SK-N-MC (cell line): ENCODE measurements at regions not wholly inside any gene's neighbourhood (a gene's known extent, or its start where the extent isn't known, plus 50 kb on each side); places are given as distances from the start of the nearest gene placed in this dataset.

Experiments
- DNase-seq: peaks from one replicate; pipeline ENCODE4 v3.0.0-alpha.2; 2011; ENCODE audit warnings: low read depth, low spot score
- H3K27ac ChIP-seq: fragments of 200-600 bp; sonication (generic); 2 replicates; pipeline ENCODE4 v1.5.1; 2016; ENCODE audit warnings: mixed run types
- H3K36me3 ChIP-seq: fragments of 200-600 bp; sonication (generic); 2 replicates; pipeline ENCODE4 v1.6.1; 2017; ENCODE audit warnings: antibody characterized with exemption, low read length, mixed read lengths; ENCODE audit not compliant: insufficient read depth
- H3K4me3 ChIP-seq: fragments of 200-600 bp; sonication (generic); 2 replicates; pipeline ENCODE4 v1.5.1; 2016
- H3K9ac ChIP-seq: fragments of 200-600 bp; sonication (generic); 2 replicates; pipeline ENCODE4 v1.8.0; 2017; ENCODE audit warnings: mixed run types, mixed read lengths; ENCODE audit not compliant: insufficient read length
- H3K9me3 ChIP-seq: fragments of 200-600 bp; sonication (generic); 2 replicates; pipeline ENCODE4 v1.6.1; 2017; ENCODE audit warnings: low read depth, mild to moderate bottlenecking, antibody characterized with exemption, low read length, moderate library complexity, mixed read lengths
- EZH2 ChIP-seq: fragments of 200-600 bp; sonication (generic); IDR thresholded peaks from one replicate; pipeline ENCODE4 v1.6.1; 2017; ENCODE audit warnings: antibody characterized with exemption
- FOXP2 ChIP-seq: optimal IDR thresholded peaks from 2 replicates; pipeline ENCODE3; 2011; ENCODE audit warnings: mild to moderate bottlenecking, moderate library complexity; ENCODE audit not compliant: insufficient read depth; ENCODE audit errors: extremely low read length, control extremely low read depth
- POLR2AphosphoS5 ChIP-seq: IDR thresholded peaks from 2 replicates; pipeline ENCODE4 v1.6.1; 2012; ENCODE audit warnings: mild to moderate bottlenecking, low read depth, low read length, borderline replicate concordance

GRCh38 chr10:2053805-2054204, 316.5 kb upstream of the ADARB2 start:
- Histone ChIP-seq H3K27ac (no peak overlapping the region), H3K4me3 (no peak overlapping the region), H3K9me3 (no peaks in the 10 kb centered on the region), H3K36me3 (no peaks in the 10 kb centered on the region), H3K9ac (no peak overlapping the region)
- DNase-seq = no peak
- TF ChIP-seq EZH2 = no peak
- no peak for TF ChIP-seq FOXP2
- TF ChIP-seq POLR2AphosphoS5 = no peak

- Histone ChIP-seq H3K27ac (no peak overlapping the region), H3K9me3 (no peaks in the 10 kb centered on the region), H3K4me3 (no peak overlapping the region), H3K36me3 (no peaks in the 10 kb centered on the region), H3K9ac (no peak overlapping the region)
- TF ChIP-seq EZH2 (no peak), POLR2AphosphoS5 (no peak), FOXP2 (no peak)
- no peak for DNase-seq
These were observed 313.8 kb upstream of the ADARB2 start for GRCh38 chr10:2051108-2051507.

- no peak for DNase-seq
- H3K27ac ChIP-seq = no peak overlapping the region
- H3K9me3 ChIP-seq = no peaks in the 10 kb centered on the region
- H3K4me3 ChIP-seq = no peak overlapping the region
- TF ChIP-seq FOXP2 (no peak), EZH2 (no peak), POLR2AphosphoS5 (no peak)
- H3K36me3 ChIP-seq = no peaks in the 10 kb centered on the region
- no peak overlapping the region for H3K9ac ChIP-seq
These were observed 312.2 kb upstream of the ADARB2 start for GRCh38 chr10:2049560-2049959.

- Histone ChIP-seq H3K27ac (no peak overlapping the region), H3K9ac (no peak overlapping the region), H3K9me3 (no peaks in the 10 kb centered on the region), H3K4me3 (no peak overlapping the region), H3K36me3 (no peaks in the 10 kb centered on the region)
- DNase-seq = no peak
- TF ChIP-seq FOXP2 = no peak
- no peak for TF ChIP-seq EZH2
- no peak for TF ChIP-seq POLR2AphosphoS5
These were observed 311.1 kb upstream of the ADARB2 start for GRCh38 chr10:2048337-2048973.

- TF ChIP-seq EZH2 (no peak), FOXP2 (no peak), POLR2AphosphoS5 (no peak)
- H3K27ac ChIP-seq = no peak overlapping the region
- H3K9me3 ChIP-seq = no peaks in the 10 kb centered on the region
- H3K4me3 ChIP-seq = no peak overlapping the region
- DNase-seq = no peak
- no peak overlapping the region for H3K9ac ChIP-seq
- H3K36me3 ChIP-seq = no peaks in the 10 kb centered on the region
These were observed 310.4 kb upstream of the ADARB2 start for GRCh38 chr10:2047679-2048078.

- no peak for DNase-seq
- H3K4me3 ChIP-seq = no peak overlapping the region
- H3K9me3 ChIP-seq = no peaks in the 10 kb centered on the region
- no peaks in the 10 kb centered on the region for H3K36me3 ChIP-seq
- H3K27ac ChIP-seq = no peak overlapping the region
- no peak overlapping the region for H3K9ac ChIP-seq
- no peak for TF ChIP-seq FOXP2
- no peak for TF ChIP-seq POLR2AphosphoS5
- no peak for TF ChIP-seq EZH2
These were observed 306.1 kb upstream of the ADARB2 start for GRCh38 chr10:2043379-2043778.

GRCh38 chr10:2038036-2038435, 300.7 kb upstream of the ADARB2 start:
- Histone ChIP-seq H3K27ac (peak overlapping the region; percentile 77; the same call in 1 of the 2 replicates), H3K9me3 (no peaks in the 10 kb centered on the region), H3K36me3 (no peaks in the 10 kb centered on the region), H3K9ac (no peak overlapping the region), H3K4me3 (no peak overlapping the region)
- DNase-seq = peak; percentile 69
- TF ChIP-seq POLR2AphosphoS5 (no peak), FOXP2 (no peak), EZH2 (no peak)

GRCh38 chr10:2037246-2037645, 299.9 kb upstream of the ADARB2 start:
- H3K36me3 ChIP-seq = no peaks in the 10 kb centered on the region
- TF ChIP-seq EZH2 (no peak), POLR2AphosphoS5 (no peak), FOXP2 (no peak)
- H3K27ac ChIP-seq = no peak overlapping the region
- no peak overlapping the region for H3K4me3 ChIP-seq
- no peak for DNase-seq
- H3K9me3 ChIP-seq = no peaks in the 10 kb centered on the region
- H3K9ac ChIP-seq = no peak overlapping the region

GRCh38 chr10:2036209-2036608, 298.9 kb upstream of the ADARB2 start:
- Histone ChIP-seq H3K4me3 (no peak overlapping the region), H3K9me3 (no peaks in the 10 kb centered on the region), H3K27ac (no peak overlapping the region), H3K9ac (no peak overlapping the region), H3K36me3 (no peaks in the 10 kb centered on the region)
- TF ChIP-seq FOXP2 = no peak
- no peak for TF ChIP-seq EZH2
- no peak for TF ChIP-seq POLR2AphosphoS5
- DNase-seq = no peak
